Hepatocyte (in vitro differentiated cells): ENCODE measurements at regions not wholly inside any gene's neighbourhood (a gene's known extent, or its start where the extent isn't known, plus 50 kb on each side); places are given as distances from the start of the nearest gene placed in this dataset.

Source experiments
- DNase-seq: peaks from one replicate; pipeline ENCODE4 v3.0.0-alpha.2; 2016; ENCODE audit warnings: low spot score
- H2AFZ ChIP-seq: fragments of 200-600 bp; sonication (generic); 2 replicates; pipeline ENCODE4 v1.6.0; 2016; ENCODE audit warnings: antibody characterized with exemption, mild to moderate bottlenecking
- H3K27ac ChIP-seq: fragments of 200-600 bp; sonication (generic); 2 replicates; pipeline ENCODE4 v1.5.1; 2016; ENCODE audit warnings: mild to moderate bottlenecking
- H3K27me3 ChIP-seq: fragments of 200-600 bp; sonication (generic); 2 replicates; pipeline ENCODE4 v1.6.1; 2016
- H3K36me3 ChIP-seq: fragments of 200-600 bp; sonication (generic); replicated peaks from 2 replicates; pipeline ENCODE4 v1.5.1; 2016; ENCODE audit warnings: low read depth; ENCODE audit not compliant: insufficient read depth
- H3K4me1 ChIP-seq: fragments of 200-600 bp; sonication (generic); 2 replicates; pipeline ENCODE4 v1.5.1; 2016; ENCODE audit warnings: mild to moderate bottlenecking, moderate library complexity; ENCODE audit not compliant: insufficient read depth
- H3K4me2 ChIP-seq: fragments of 200-600 bp; sonication (generic); 2 replicates; pipeline ENCODE4 v1.6.0; 2016
- H3K4me3 ChIP-seq: fragments of 200-600 bp; sonication (generic); 2 replicates; pipeline ENCODE4 v1.5.1; 2016; ENCODE audit warnings: mild to moderate bottlenecking
- H3K79me2 ChIP-seq: fragments of 200-600 bp; sonication (generic); 2 replicates; pipeline ENCODE4 v1.6.0; 2017; ENCODE audit warnings: mild to moderate bottlenecking
- H3K9me2 ChIP-seq: fragments of 200-600 bp; sonication (generic); replicated peaks from 2 replicates; pipeline ENCODE4 v1.6.0; 2017; ENCODE audit warnings: mild to moderate bottlenecking; ENCODE audit not compliant: insufficient read depth
- H3K9me3 ChIP-seq: fragments of 200-600 bp; sonication (generic); 2 replicates; pipeline ENCODE4 v1.5.1; 2016; ENCODE audit warnings: low read depth, mild to moderate bottlenecking
- H4K20me1 ChIP-seq: fragments of 200-600 bp; sonication (generic); 2 replicates; pipeline ENCODE4 v1.6.0; 2016; ENCODE audit warnings: mild to moderate bottlenecking; ENCODE audit not compliant: insufficient read depth, poor library complexity, severe bottlenecking
- EZH2 ChIP-seq: fragments of 200-600 bp; sonication (generic); IDR thresholded peaks from 2 replicates; pipeline ENCODE4 v1.6.1; 2016; ENCODE audit warnings: antibody characterized with exemption, mild to moderate bottlenecking, borderline replicate concordance
- EZH2phosphoT487 ChIP-seq: fragments of 200-600 bp; sonication (generic); IDR thresholded peaks from one replicate; pipeline ENCODE4 v1.6.1; 2018; ENCODE audit warnings: antibody characterized with exemption, mild to moderate bottlenecking, low read depth, moderate library complexity; ENCODE audit not compliant: unreplicated experiment, severe bottlenecking
- WGBS: methylation state at CpG from one replicate; pipeline ENCODE4 v1.1.6; 2016; ENCODE audit warnings: low lambda C conversion rate; ENCODE audit errors: missing lambda C conversion rate; 5-methylcytosine and 5-hydroxymethylcytosine counted together
- TF ChIP-seq, protein P1 (sequence below): fragments of 200-600 bp; sonication (generic); IDR thresholded peaks from 2 replicates; pipeline ENCODE4 v1.5.1; 2016; ENCODE audit warnings: antibody characterized with exemption, mild to moderate bottlenecking; ENCODE audit not compliant: poor library complexity

DNA sequence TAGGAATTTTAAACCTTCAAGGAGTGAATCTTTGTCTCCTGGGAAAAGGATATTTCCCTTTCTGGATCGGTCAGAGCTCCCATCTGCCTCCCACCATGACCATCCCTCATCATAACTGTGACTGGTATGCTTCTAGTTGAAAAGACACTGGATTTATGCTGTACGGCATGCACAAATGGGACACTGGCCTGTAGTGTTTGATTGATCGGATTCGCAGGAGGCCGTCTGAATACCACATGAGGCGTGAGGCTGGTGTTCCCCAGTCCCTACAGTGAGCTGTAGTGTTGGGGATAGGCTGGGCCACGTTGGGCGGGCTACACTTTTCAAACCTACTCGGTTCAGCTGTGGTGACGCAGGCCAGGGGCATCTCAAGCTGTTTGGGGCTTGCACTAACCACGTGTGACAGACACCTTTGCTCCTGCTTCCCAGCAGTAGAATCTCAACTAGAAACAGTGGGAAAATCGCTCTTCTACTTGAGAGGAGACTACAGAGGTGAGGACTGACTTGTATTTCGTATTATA lies 101.8 kb downstream of the MID1IP1 start:
- Histone ChIP-seq H3K27me3 (no peaks in the 10 kb centered on the region), H2AFZ (no peak overlapping the region), H3K79me2 (no peaks in the 10 kb centered on the region), H3K9me3 (no peaks in the 10 kb centered on the region), H3K9me2 (no peaks in the 10 kb centered on the region), H3K4me3 (no peak overlapping the region), H3K27ac (no peak overlapping the region), H3K4me2 (no peak overlapping the region), H3K36me3 (no peaks in the 10 kb centered on the region), H4K20me1 (no peaks in the 10 kb centered on the region), H3K4me1 (no peaks in the 10 kb centered on the region)
- no peak for TF ChIP-seq EZH2
- no peak for TF ChIP-seq EZH2phosphoT487
- TF ChIP-seq, protein P1, sequence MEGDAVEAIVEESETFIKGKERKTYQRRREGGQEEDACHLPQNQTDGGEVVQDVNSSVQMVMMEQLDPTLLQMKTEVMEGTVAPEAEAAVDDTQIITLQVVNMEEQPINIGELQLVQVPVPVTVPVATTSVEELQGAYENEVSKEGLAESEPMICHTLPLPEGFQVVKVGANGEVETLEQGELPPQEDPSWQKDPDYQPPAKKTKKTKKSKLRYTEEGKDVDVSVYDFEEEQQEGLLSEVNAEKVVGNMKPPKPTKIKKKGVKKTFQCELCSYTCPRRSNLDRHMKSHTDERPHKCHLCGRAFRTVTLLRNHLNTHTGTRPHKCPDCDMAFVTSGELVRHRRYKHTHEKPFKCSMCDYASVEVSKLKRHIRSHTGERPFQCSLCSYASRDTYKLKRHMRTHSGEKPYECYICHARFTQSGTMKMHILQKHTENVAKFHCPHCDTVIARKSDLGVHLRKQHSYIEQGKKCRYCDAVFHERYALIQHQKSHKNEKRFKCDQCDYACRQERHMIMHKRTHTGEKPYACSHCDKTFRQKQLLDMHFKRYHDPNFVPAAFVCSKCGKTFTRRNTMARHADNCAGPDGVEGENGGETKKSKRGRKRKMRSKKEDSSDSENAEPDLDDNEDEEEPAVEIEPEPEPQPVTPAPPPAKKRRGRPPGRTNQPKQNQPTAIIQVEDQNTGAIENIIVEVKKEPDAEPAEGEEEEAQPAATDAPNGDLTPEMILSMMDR, result no peak
- 74% methylated on average over 13 of the region's 13 CpGs for WGBS
- no peak for DNase-seq

DNA sequence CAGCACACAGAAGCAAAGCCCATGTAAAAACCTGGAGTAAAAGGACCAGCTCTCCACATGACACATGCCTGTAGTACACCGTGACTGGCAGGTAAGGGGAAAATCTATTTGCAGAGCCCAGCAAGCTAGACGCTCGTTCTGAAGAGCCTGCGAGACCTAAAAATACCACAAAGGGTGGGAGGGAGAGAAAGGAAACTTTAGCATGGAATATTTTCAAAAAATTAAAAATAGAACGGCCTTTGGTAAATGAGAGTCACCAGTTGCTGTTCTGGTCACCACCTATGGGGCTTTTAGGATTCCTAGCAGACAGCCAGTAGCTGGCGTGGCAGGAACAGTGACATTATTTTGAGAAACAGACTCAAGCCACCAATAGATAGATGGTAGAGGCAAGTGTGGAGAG lies 115.5 kb downstream of the MID1IP1 start:
- H3K9me3 ChIP-seq, result no peaks in the 10 kb centered on the region
- H3K4me2 ChIP-seq, result no peak overlapping the region
- TF ChIP-seq, protein P1, result no peak
- no peak for TF ChIP-seq EZH2
- no peak for TF ChIP-seq EZH2phosphoT487
- 84% methylated on average over 6 of the region's 6 CpGs for WGBS
- H3K36me3 ChIP-seq, result no peaks in the 10 kb centered on the region
- H3K27me3 ChIP-seq, result no peaks in the 10 kb centered on the region
- peaks cover 5% of the 10 kb centered on the region for H3K4me1 ChIP-seq
- H3K79me2 ChIP-seq, result no peaks in the 10 kb centered on the region
- H3K4me3 ChIP-seq, result no peak overlapping the region
- H3K27ac ChIP-seq, result no peak overlapping the region
- no peaks in the 10 kb centered on the region for H3K9me2 ChIP-seq
- H2AFZ ChIP-seq, result no peak overlapping the region
- DNase-seq, result no peak
- H4K20me1 ChIP-seq, result no peaks in the 10 kb centered on the region

DNA sequence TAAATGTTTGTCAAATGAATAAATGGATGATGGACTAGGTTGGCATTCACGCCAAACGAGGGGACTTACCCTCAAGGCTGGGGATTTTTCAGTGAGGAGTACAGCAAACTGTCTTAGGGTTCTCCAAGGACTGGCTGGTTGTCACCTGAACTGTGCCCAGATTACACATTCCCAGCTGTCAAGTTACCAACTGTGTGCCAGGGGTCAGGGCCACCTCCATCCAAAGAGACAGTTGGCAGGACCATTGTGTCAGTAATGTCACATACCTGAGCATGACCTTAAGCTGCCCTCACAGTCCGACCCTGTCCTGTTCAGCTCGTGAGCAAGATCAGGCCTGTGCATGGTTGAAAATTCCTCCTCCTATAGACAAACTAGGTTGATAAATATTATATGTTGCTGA lies 116.7 kb downstream of the MID1IP1 start:
- TF ChIP-seq EZH2, result no peak
- TF ChIP-seq EZH2phosphoT487, result no peak
- TF ChIP-seq, protein P1, result no peak
- no peaks in the 10 kb centered on the region for H3K9me2 ChIP-seq
- no peaks in the 10 kb centered on the region for H3K36me3 ChIP-seq
- no peak overlapping the region for H3K4me3 ChIP-seq
- no peaks in the 10 kb centered on the region for H3K79me2 ChIP-seq
- no peak overlapping the region for H3K27ac ChIP-seq
- H3K4me1 ChIP-seq, result peaks cover 5% of the 10 kb centered on the region
- no peaks in the 10 kb centered on the region for H3K27me3 ChIP-seq
- WGBS, result 84% methylated on average over 4 of the region's 4 CpGs
- H2AFZ ChIP-seq, result no peak overlapping the region
- H4K20me1 ChIP-seq, result no peaks in the 10 kb centered on the region
- no peak overlapping the region for H3K4me2 ChIP-seq
- no peak for DNase-seq
- no peaks in the 10 kb centered on the region for H3K9me3 ChIP-seq

DNA sequence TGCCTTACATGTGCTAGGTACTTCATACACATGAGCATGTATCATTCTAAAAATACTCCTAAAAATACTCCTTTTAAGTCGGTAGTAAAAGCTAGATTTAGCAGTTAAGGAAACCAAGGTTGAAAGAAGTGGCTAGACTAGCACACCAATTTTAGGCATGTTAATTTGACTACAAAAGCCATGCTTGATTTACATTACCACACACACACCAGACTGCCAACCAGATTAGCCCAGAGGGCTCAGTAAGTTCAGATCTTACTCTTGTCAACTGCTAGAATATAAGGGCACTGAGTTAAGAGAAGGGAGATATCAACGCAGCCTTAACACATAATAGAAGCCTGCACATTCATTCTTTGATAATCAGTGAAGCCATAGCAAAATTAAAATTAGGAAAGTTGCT lies 117.9 kb downstream of the MID1IP1 start:
- H3K27ac ChIP-seq, result no peak overlapping the region
- no peak overlapping the region for H2AFZ ChIP-seq
- TF ChIP-seq, protein P1, result no peak
- TF ChIP-seq EZH2 (no peak), EZH2phosphoT487 (no peak)
- H3K36me3 ChIP-seq, result no peaks in the 10 kb centered on the region
- no peak for DNase-seq
- H3K9me3 ChIP-seq, result no peaks in the 10 kb centered on the region
- H3K4me2 ChIP-seq, result no peak overlapping the region
- no peaks in the 10 kb centered on the region for H3K79me2 ChIP-seq
- H3K27me3 ChIP-seq, result no peaks in the 10 kb centered on the region
- H3K9me2 ChIP-seq, result no peaks in the 10 kb centered on the region
- H3K4me3 ChIP-seq, result no peak overlapping the region
- H4K20me1 ChIP-seq, result no peaks in the 10 kb centered on the region
- 66% methylated on average over 2 of the region's 2 CpGs for WGBS
- H3K4me1 ChIP-seq, result peaks cover 5% of the 10 kb centered on the region
